Keratinocyte (primary cell): ENCODE measurements at regions not wholly inside any gene's neighbourhood (a gene's known extent, or its start where the extent isn't known, plus 50 kb on each side); places are given as distances from the start of the nearest gene placed in this dataset.

Experiments
- DNase-seq: peaks from one replicate; pipeline ENCODE4 v3.0.0-alpha.2; 2011; ENCODE audit warnings: low read depth, missing footprints, low spot score
- FAIRE-seq: peaks from 2 replicates; lab custom pipeline; 2011; peaks lifted over from hg19 to GRCh38; lab: Jason Lieb, UNC
- H2AFZ ChIP-seq: 2 replicates; pipeline ENCODE4 v1.6.0; 2012; ENCODE audit warnings: low read length, control low read depth, inconsistent platforms; ENCODE audit not compliant: control insufficient read depth
- H3K27ac ChIP-seq: 2 replicates; pipeline ENCODE4 v1.5.1; 2011; ENCODE audit warnings: low read length; ENCODE audit not compliant: control insufficient read depth, insufficient read depth
- H3K27me3 ChIP-seq: 3 replicates; pipeline ENCODE4 v1.6.0; 2011; ENCODE audit warnings: low read length; ENCODE audit not compliant: control insufficient read depth, insufficient read depth; ENCODE audit errors: extremely low read depth
- H3K36me3 ChIP-seq, 2 experiments: 2 replicates in 1 of 2; 3 replicates in 1 of 2; pipeline ENCODE4 v1.5.1; 2011; ENCODE audit warnings: low read length in 2 of 2, mild to moderate bottlenecking in 1 of 2; ENCODE audit not compliant: control insufficient read depth in 2 of 2, insufficient read depth in 2 of 2; ENCODE audit errors: extremely low read depth in 1 of 2
- H3K4me1 ChIP-seq: 3 replicates; pipeline ENCODE4 v1.5.1; 2011; ENCODE audit warnings: low read length; ENCODE audit not compliant: control insufficient read depth, insufficient read depth; ENCODE audit errors: extremely low read depth
- H3K4me2 ChIP-seq: 3 replicates; pipeline ENCODE4 v1.6.0; 2011; ENCODE audit warnings: low read depth, low read length; ENCODE audit not compliant: control insufficient read depth, insufficient read depth; ENCODE audit errors: extremely low read depth
- H3K4me3 ChIP-seq, 3 experiments: fragments of 200-600 bp in 1 of 3; sonication (generic) in 1 of 3; 2 replicates in 2 of 3; 3 replicates in 1 of 3; pipeline ENCODE4 v1.5.1; 2011 to 2016; ENCODE audit warnings: low read length in 3 of 3, mild to moderate bottlenecking in 3 of 3, control low read depth in 2 of 3, inconsistent platforms in 1 of 3, low read depth in 1 of 3, mixed read lengths in 1 of 3, mixed run types in 1 of 3, moderate library complexity in 1 of 3; ENCODE audit not compliant: control insufficient read depth in 2 of 3, insufficient read depth in 2 of 3; ENCODE audit errors: extremely low read depth in 1 of 3
- H3K79me2 ChIP-seq: 2 replicates; pipeline ENCODE4 v1.6.0; 2012; ENCODE audit warnings: low read length; ENCODE audit not compliant: control insufficient read depth, insufficient read depth
- H3K9ac ChIP-seq: 3 replicates; pipeline ENCODE4 v1.6.0; 2011; ENCODE audit warnings: low read length; ENCODE audit not compliant: control insufficient read depth, insufficient read depth; ENCODE audit errors: extremely low read depth
- H3K9me1 ChIP-seq: 3 replicates; pipeline ENCODE4 v1.6.0; 2011; ENCODE audit warnings: low read length; ENCODE audit not compliant: control insufficient read depth, insufficient read depth; ENCODE audit errors: extremely low read depth
- H3K9me3 ChIP-seq: 2 replicates; pipeline ENCODE4 v1.5.1; 2012; ENCODE audit warnings: low read depth, low read length; ENCODE audit not compliant: control insufficient read depth
- H4K20me1 ChIP-seq: 3 replicates; pipeline ENCODE4 v1.6.0; 2011; ENCODE audit warnings: low read length; ENCODE audit not compliant: control insufficient read depth, insufficient read depth; ENCODE audit errors: extremely low read depth
- EZH2 ChIP-seq: IDR thresholded peaks from one replicate; pipeline ENCODE4 v1.6.1; 2012; ENCODE audit warnings: inconsistent platforms, mild to moderate bottlenecking, low read length, moderate library complexity
- dilution Hi-C: fragments of 300-500 bp; cut with MboI; formaldehyde crosslinking; loops from one replicate; pipeline ENCODE4 v1.7.0; 2020; ENCODE audit warnings: low sequenced_read_pairs; ENCODE audit not compliant: extremely low pct_ligation_motif_present
- TF ChIP-seq, protein P1 (sequence below), 3 experiments: IDR thresholded peaks in 1 of 3; conservative IDR thresholded peaks in 1 of 3; optimal IDR thresholded peaks in 1 of 3; 2 replicates in 2 of 3; 3 replicates in 1 of 3; pipeline versions ENCODE3 to v1.5.1; 2011; ENCODE audit warnings: low read length in 3 of 3, mild to moderate bottlenecking in 3 of 3, moderate library complexity in 2 of 3, control low read depth in 1 of 3, inconsistent platforms in 1 of 3; ENCODE audit not compliant: insufficient read depth in 2 of 3; ENCODE audit errors: extremely low read depth in 1 of 3

DNA sequence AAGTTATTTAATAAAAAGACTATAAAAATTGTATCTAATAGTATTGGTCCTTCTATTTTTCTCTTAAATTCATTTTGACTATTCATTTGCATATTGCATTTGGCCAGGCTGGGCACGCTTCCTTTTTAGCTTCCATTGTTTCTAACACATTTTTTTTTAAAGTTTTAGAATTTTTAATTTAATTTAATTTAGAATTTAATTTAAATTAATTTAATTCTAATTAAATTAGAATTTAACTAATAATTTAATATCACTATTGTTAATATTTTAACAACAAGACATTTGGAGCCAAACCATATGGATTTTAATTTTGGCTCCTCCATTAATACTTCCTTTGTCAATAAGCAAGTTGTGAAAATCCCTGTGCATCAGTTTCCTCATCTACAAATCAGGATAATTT lies 856.9 kb upstream of the SEL1L start:
- dilution Hi-C loops, result no loop called here
- Histone ChIP-seq H3K9ac (no peak overlapping the region), H2AFZ (no peak overlapping the region), H3K4me2 (no peak overlapping the region), H3K4me3 (no peak overlapping the region), H3K27me3 (no peaks in the 10 kb centered on the region), H3K9me1 (no peaks in the 10 kb centered on the region), H3K36me3 (no peaks in the 10 kb centered on the region), H4K20me1 (no peaks in the 10 kb centered on the region), H3K27ac (no peak overlapping the region), H3K79me2 (no peaks in the 10 kb centered on the region), H3K4me1 (no peaks in the 10 kb centered on the region), H3K9me3 (no peaks in the 10 kb centered on the region)
- DNase-seq (no peak), FAIRE-seq (no peak)
- no peak for TF ChIP-seq EZH2
- TF ChIP-seq, protein P1, sequence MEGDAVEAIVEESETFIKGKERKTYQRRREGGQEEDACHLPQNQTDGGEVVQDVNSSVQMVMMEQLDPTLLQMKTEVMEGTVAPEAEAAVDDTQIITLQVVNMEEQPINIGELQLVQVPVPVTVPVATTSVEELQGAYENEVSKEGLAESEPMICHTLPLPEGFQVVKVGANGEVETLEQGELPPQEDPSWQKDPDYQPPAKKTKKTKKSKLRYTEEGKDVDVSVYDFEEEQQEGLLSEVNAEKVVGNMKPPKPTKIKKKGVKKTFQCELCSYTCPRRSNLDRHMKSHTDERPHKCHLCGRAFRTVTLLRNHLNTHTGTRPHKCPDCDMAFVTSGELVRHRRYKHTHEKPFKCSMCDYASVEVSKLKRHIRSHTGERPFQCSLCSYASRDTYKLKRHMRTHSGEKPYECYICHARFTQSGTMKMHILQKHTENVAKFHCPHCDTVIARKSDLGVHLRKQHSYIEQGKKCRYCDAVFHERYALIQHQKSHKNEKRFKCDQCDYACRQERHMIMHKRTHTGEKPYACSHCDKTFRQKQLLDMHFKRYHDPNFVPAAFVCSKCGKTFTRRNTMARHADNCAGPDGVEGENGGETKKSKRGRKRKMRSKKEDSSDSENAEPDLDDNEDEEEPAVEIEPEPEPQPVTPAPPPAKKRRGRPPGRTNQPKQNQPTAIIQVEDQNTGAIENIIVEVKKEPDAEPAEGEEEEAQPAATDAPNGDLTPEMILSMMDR (optimal IDR thresholded peaks at IDR 0.05 in 1 of 3, IDR thresholded peaks at IDR 0.05 in 1 of 3, conservative IDR thresholded peaks at IDR 0.05 in 1 of 3; ENCODE audit: extremely low read depth in 1 of 3, insufficient read depth in 2 of 3, low read length in 3 of 3), result no peak

- FAIRE-seq (no peak), DNase-seq (no peak)
- Histone ChIP-seq H2AFZ (no peak overlapping the region), H3K36me3 (no peaks in the 10 kb centered on the region), H3K9me1 (no peaks in the 10 kb centered on the region), H3K79me2 (no peaks in the 10 kb centered on the region), H3K9ac (no peak overlapping the region), H3K9me3 (no peaks in the 10 kb centered on the region), H3K4me3 (no peak overlapping the region), H4K20me1 (no peaks in the 10 kb centered on the region), H3K27ac (no peak overlapping the region), H3K4me2 (no peak overlapping the region), H3K4me1 (no peaks in the 10 kb centered on the region), H3K27me3 (no peaks in the 10 kb centered on the region)
- dilution Hi-C loops, result no loop called here
- TF ChIP-seq, protein P1 (optimal IDR thresholded peaks at IDR 0.05 in 1 of 3, IDR thresholded peaks at IDR 0.05 in 1 of 3, conservative IDR thresholded peaks at IDR 0.05 in 1 of 3; ENCODE audit: extremely low read depth in 1 of 3, insufficient read depth in 2 of 3, low read length in 3 of 3), result no peak
- no peak for TF ChIP-seq EZH2
Measured at GRCh38 chr14:82394916-82395315, 861.3 kb upstream of the SEL1L start.
